T-helper 17 cell (primary cell): ENCODE measurements at regions not wholly inside any gene's neighbourhood (a gene's known extent, or its start where the extent isn't known, plus 50 kb on each side); places are given as distances from the start of the nearest gene placed in this dataset.

ENCODE experiments used
- ATAC-seq: fragments of 150-1000 bp; cut with Tn5 transposase; 2 replicates; pipeline ENCODE4 v1.10.0; 2021; ENCODE audit warnings: mild to moderate bottlenecking, moderate library complexity
- DNase-seq, 3 donors: peaks; one replicate each; pipeline versions ENCODE4 v3.0.0 to v3.0.0-alpha.2; 2020 to 2021
- H3K9me3 ChIP-seq: one replicate; pipeline ENCODE4 v1.7.0; 2013; ENCODE audit warnings: low read length, mild to moderate bottlenecking; ENCODE audit not compliant: control insufficient read depth, poor library complexity, severe bottlenecking
- H3K27ac Mint-ChIP-seq: one replicate; pipeline ENCODE4 v1.8.0; 2022; ENCODE audit warnings: mild to moderate bottlenecking, moderate library complexity, mixed read lengths
- H3K27me3 Mint-ChIP-seq: one replicate; pipeline ENCODE4 v1.8.0; 2022; ENCODE audit warnings: mixed read lengths
- H3K36me3 Mint-ChIP-seq: one replicate; pipeline ENCODE4 v1.8.0; 2022; ENCODE audit warnings: low read depth, mixed read lengths
- H3K4me1 Mint-ChIP-seq: one replicate; pipeline ENCODE4 v1.8.0; 2022; ENCODE audit warnings: mild to moderate bottlenecking, mixed read lengths
- H3K4me3 Mint-ChIP-seq: one replicate; pipeline ENCODE4 v1.8.0; 2022; ENCODE audit warnings: mild to moderate bottlenecking, moderate library complexity, mixed read lengths

DNA sequence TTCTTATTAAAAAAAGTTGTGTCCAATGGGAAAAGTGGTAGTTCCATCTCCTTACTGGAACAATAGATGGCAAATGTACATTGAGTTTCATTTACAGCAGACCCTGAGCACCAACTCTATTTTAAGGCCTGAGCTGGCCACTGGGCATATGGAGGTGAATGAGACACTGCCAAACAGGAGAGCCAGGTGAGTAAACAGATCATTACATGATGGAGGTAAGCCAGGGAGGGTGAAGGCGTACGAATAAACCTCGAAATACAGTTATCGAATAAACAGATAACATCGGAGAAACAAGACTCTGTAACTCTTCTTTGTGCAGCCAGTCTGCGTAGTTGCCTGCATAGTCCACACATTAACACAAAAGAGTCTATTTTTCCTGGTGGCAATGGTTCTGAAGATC, 446.4 kb upstream of the KLF4 start:
- H3K27me3 Mint-ChIP-seq, result no peaks in the 10 kb centered on the region

DNA sequence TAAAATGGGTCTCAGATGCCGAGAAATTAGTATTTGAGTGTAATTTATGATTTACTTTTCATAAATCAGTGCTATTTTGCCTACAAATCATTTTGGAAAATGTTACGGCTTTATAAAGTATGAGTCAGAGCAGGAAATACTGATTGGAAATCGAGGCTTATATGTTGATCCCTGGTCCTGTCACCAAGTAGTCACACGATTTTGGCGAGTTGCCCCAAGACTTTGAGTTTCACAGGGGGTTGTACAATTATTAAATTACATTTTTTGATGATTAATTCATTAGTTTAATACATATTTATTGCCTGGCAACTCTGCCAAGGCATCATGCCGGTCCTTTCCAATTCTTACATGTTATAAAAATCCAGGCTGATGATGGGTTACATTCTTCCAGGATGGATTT, 443.9 kb upstream of the KLF4 start:
- no peaks in the 10 kb centered on the region for H3K4me1 Mint-ChIP-seq
- no peak for ATAC-seq

More for the DNA sequence above, 446.4 kb upstream of the KLF4 start:
- H3K27ac Mint-ChIP-seq, result no peak overlapping the region
- no peaks in the 10 kb centered on the region for H3K4me1 Mint-ChIP-seq
- ATAC-seq, result no peak
- DNase-seq, result no peak
- no peaks in the 10 kb centered on the region for H3K36me3 Mint-ChIP-seq
- no peak overlapping the region for H3K4me3 Mint-ChIP-seq
- no peaks in the 10 kb centered on the region for H3K9me3 ChIP-seq

GRCh38 chr9:107933097-107933496, 443.5 kb upstream of the KLF4 start:
- no peak for DNase-seq

More for the DNA sequence above, 443.9 kb upstream of the KLF4 start:
- no peaks in the 10 kb centered on the region for H3K27me3 Mint-ChIP-seq
- no peaks in the 10 kb centered on the region for H3K9me3 ChIP-seq
- no peak overlapping the region for H3K4me3 Mint-ChIP-seq
- no peak for DNase-seq
- H3K36me3 Mint-ChIP-seq, result no peaks in the 10 kb centered on the region
- H3K27ac Mint-ChIP-seq, result no peak overlapping the region

GRCh38 chr9:107932601-107933000, 443.0 kb upstream of the KLF4 start:
- DNase-seq (no peak), ATAC-seq (no peak)
- no peaks in the 10 kb centered on the region for H3K4me1 Mint-ChIP-seq
- no peak overlapping the region for H3K27ac Mint-ChIP-seq
- no peaks in the 10 kb centered on the region for H3K36me3 Mint-ChIP-seq
- no peak overlapping the region for H3K4me3 Mint-ChIP-seq
- no peaks in the 10 kb centered on the region for H3K27me3 Mint-ChIP-seq
- no peaks in the 10 kb centered on the region for H3K9me3 ChIP-seq

More at GRCh38 chr9:107933097-107933496, 443.5 kb upstream of the KLF4 start:
- no peaks in the 10 kb centered on the region for H3K9me3 ChIP-seq
- no peak overlapping the region for H3K27ac Mint-ChIP-seq
- ATAC-seq, result no peak
- H3K4me3 Mint-ChIP-seq, result no peak overlapping the region
- H3K4me1 Mint-ChIP-seq, result no peaks in the 10 kb centered on the region
- no peaks in the 10 kb centered on the region for H3K27me3 Mint-ChIP-seq
- H3K36me3 Mint-ChIP-seq, result no peaks in the 10 kb centered on the region

- H3K36me3 Mint-ChIP-seq, result no peaks in the 10 kb centered on the region
- H3K9me3 ChIP-seq, result no peaks in the 10 kb centered on the region
- no peaks in the 10 kb centered on the region for H3K27me3 Mint-ChIP-seq
- no peak overlapping the region for H3K27ac Mint-ChIP-seq
- H3K4me1 Mint-ChIP-seq, result no peaks in the 10 kb centered on the region
- no peak overlapping the region for H3K4me3 Mint-ChIP-seq
- ATAC-seq (no peak), DNase-seq (no peak)
Observed at GRCh38 chr9:107932046-107932445, 442.5 kb upstream of the KLF4 start.

DNA sequence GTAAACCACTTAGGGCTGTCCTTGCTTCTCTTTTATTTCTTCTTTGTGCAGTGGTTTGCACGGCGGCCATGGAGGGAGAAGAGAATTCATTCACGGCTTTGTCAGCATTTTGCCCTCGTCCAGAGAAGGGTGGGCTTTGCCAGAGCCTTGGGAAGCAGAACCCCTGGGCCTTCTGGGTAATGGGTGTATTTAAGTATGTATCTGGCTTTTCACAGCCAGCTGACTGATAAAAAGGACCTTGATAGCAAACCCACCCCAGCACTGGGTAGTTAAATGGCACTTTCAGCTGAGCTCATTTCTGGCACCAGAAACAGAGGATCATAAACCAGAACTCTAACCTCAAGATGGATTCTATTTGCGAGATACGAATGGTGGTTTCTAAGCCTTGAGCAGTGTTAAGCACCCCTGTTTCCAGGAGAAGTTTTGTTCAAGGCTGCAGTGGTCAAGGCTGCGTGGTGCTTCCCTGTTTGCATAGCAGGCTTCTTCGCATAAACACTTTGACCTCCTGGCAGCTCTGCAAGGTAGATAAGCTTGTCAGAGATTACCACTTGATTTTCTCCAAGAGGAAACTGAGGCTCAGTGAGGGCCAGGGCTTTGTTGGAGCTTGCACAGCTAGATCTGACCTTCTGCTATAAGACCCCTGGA, 441.6 kb upstream of the KLF4 start:
- Mint-ChIP-seq H3K4me1 (no peaks in the 10 kb centered on the region), H3K36me3 (no peaks in the 10 kb centered on the region), H3K27me3 (no peaks in the 10 kb centered on the region), H3K27ac (no peak overlapping the region), H3K4me3 (no peak overlapping the region)
- DNase-seq, result no peak
- ATAC-seq, result no peak
- no peaks in the 10 kb centered on the region for H3K9me3 ChIP-seq

- H3K9me3 ChIP-seq, result no peaks in the 10 kb centered on the region
- DNase-seq, result no peak
- Mint-ChIP-seq H3K4me1 (no peaks in the 10 kb centered on the region), H3K27ac (no peak overlapping the region), H3K36me3 (no peaks in the 10 kb centered on the region), H3K27me3 (no peaks in the 10 kb centered on the region), H3K4me3 (no peak overlapping the region)
- no peak for ATAC-seq
Observed at GRCh38 chr9:107929443-107929842, 439.9 kb upstream of the KLF4 start.

DNA sequence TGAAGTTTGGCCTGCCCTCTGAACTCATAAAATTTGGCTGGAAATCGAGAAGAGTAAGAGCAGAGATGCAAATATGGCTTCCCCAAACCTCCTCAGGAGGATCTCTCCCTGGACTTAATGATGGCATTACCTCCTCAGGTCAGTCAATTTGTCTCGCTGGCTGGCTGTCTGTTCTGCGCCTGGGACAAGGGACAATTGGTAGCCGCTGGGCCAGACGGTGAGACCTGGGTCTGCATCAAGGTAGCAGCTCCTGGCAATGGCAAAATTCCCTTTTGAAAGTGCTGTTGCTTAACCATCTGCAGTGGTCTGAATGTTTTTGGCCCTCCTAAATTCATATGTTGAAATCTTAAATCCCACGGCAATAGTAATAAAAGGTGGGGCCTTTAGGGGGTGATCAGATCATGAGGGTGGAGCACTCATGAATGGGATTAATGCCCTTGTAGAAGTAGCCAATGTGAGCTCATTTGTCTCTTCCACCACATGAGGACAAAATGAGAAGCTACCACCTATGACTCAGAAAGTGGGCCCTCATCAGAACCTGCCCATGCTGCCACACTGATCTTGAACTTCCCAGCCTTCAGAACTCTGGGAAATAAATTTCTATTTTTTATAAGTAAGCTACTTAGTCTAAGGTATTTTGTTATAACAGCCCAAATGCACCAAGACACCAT, 439.3 kb upstream of the KLF4 start:
- Mint-ChIP-seq H3K36me3 (no peaks in the 10 kb centered on the region), H3K27ac (no peak overlapping the region), H3K4me1 (no peaks in the 10 kb centered on the region), H3K27me3 (no peaks in the 10 kb centered on the region), H3K4me3 (no peak overlapping the region)
- DNase-seq, result no peak
- no peak for ATAC-seq
- H3K9me3 ChIP-seq, result no peaks in the 10 kb centered on the region

- Mint-ChIP-seq H3K27ac (no peak overlapping the region), H3K4me3 (no peak overlapping the region), H3K27me3 (no peaks in the 10 kb centered on the region), H3K4me1 (no peaks in the 10 kb centered on the region), H3K36me3 (no peaks in the 10 kb centered on the region)
- no peak for ATAC-seq
- no peak for DNase-seq
- H3K9me3 ChIP-seq, result no peaks in the 10 kb centered on the region
Observed at GRCh38 chr9:107927276-107927675, 437.7 kb upstream of the KLF4 start.

DNA sequence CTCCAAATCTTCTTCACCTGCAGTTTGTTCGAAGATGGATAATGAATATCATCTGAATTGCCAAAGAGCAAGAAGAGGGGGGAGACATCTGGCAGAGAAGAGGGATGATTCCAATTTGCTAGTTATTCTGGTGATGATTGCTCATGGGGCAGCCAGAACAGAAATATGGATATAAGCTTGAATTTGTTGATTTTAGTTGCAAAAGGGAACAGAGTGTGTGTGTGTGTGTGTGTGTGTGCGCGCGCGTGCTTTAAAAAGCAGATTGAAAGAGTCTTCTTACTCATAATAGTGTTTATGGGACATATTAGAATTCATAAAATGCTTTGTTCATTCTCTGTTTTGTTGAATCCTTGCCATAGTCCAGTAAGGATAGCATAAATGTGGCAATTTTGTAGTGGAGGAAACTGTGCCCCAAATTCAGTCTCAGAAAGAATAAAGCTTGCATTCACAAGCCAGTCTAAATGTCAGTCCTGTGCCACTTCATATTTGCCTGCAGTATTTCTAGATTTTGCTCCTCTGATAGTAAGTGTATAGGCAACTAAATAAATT, 436.3 kb upstream of the KLF4 start:
- no peak for DNase-seq
- H3K4me3 Mint-ChIP-seq, result no peak overlapping the region
- no peaks in the 10 kb centered on the region for H3K4me1 Mint-ChIP-seq
- no peak overlapping the region for H3K27ac Mint-ChIP-seq
- H3K36me3 Mint-ChIP-seq, result no peaks in the 10 kb centered on the region
- no peak for ATAC-seq
- no peaks in the 10 kb centered on the region for H3K27me3 Mint-ChIP-seq
- no peaks in the 10 kb centered on the region for H3K9me3 ChIP-seq

DNA sequence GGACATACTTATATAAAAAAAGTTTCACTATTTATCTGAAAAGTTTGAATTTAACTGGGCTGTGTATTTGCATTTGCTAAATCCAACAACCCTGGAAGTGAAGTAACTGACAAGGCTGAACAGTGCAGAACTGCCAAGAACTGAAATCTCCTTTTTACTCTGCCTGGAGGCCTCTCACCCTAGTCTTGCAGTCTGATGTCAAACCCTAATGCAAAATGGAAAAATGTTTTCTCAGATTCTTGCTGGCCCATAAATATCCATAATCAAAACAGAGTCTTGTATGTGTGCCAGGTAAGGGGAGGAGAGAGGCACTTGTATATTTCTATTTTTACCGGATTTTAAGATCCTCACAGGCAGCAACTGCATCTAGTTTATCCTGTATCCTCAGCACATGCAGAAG, 432.7 kb upstream of the KLF4 start:
- no peaks in the 10 kb centered on the region for H3K9me3 ChIP-seq
- Mint-ChIP-seq H3K27me3 (no peaks in the 10 kb centered on the region), H3K27ac (no peak overlapping the region), H3K36me3 (no peaks in the 10 kb centered on the region), H3K4me3 (no peak overlapping the region), H3K4me1 (no peaks in the 10 kb centered on the region)
- no peak for ATAC-seq
- DNase-seq, result no peak

GRCh38 chr9:107919263-107919662, 429.7 kb upstream of the KLF4 start:
- Mint-ChIP-seq H3K27me3 (no peaks in the 10 kb centered on the region), H3K4me3 (no peak overlapping the region), H3K4me1 (no peaks in the 10 kb centered on the region), H3K27ac (no peak overlapping the region), H3K36me3 (no peaks in the 10 kb centered on the region)
- DNase-seq (no peak), ATAC-seq (no peak)
- no peaks in the 10 kb centered on the region for H3K9me3 ChIP-seq

GRCh38 chr9:107918749-107919148, 429.2 kb upstream of the KLF4 start:
- DNase-seq, result no peak
- no peaks in the 10 kb centered on the region for H3K27me3 Mint-ChIP-seq
- no peak overlapping the region for H3K27ac Mint-ChIP-seq
- no peaks in the 10 kb centered on the region for H3K4me1 Mint-ChIP-seq
- no peak overlapping the region for H3K4me3 Mint-ChIP-seq
- H3K9me3 ChIP-seq, result no peaks in the 10 kb centered on the region
- H3K36me3 Mint-ChIP-seq, result no peaks in the 10 kb centered on the region
- no peak for ATAC-seq

DNA sequence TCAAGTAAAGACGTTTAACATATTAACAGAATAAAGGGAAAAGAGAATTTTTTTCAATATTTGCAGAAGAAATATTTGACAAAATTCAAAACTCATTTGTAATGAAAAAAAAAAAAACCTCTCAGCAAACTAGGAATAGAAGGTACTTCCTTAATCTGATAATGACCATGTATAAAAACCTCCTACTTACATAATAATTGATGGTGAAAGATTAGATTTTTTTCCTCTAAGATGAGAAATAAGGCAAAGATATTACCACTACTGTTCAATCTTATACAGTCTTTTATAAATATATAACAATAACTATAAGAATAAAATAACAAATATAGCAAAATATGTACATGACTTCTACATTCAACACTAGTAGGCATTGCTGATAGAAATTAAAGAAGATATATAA, 424.6 kb upstream of the KLF4 start:
- Mint-ChIP-seq H3K27ac (no peak overlapping the region), H3K4me1 (no peaks in the 10 kb centered on the region), H3K36me3 (no peaks in the 10 kb centered on the region), H3K4me3 (no peak overlapping the region), H3K27me3 (no peaks in the 10 kb centered on the region)
- H3K9me3 ChIP-seq, result no peaks in the 10 kb centered on the region
- no peak for ATAC-seq
- DNase-seq, result no peak
